Tibial nerve (tissue), 4 donors: ENCODE measurements at regions not wholly inside any gene's neighbourhood (a gene's known extent, or its start where the extent isn't known, plus 50 kb on each side); places are given as distances from the start of the nearest gene placed in this dataset.

Source experiments
- DNase-seq, 2 donors: peaks; one replicate each; pipeline ENCODE4 v3.0.0-alpha.2; 2019; ENCODE audit warnings: low spot score in 2 of 2
- H3K27ac ChIP-seq, 4 donors: fragments of 200-600 bp; sonication (generic) in 3 of 4; one replicate each; pipeline ENCODE4 v1.5.1; 2017 to 2019; ENCODE audit warnings: mild to moderate bottlenecking in 1 of 4
- H3K27me3 ChIP-seq, 2 donors: fragments of 200-600 bp; sonication (generic) in 1 of 2; one replicate each; pipeline versions ENCODE4 v1.5.1 to v1.6.0; 2017 to 2019
- H3K36me3 ChIP-seq, 3 donors: fragments of 200-600 bp; sonication (generic); one replicate each; pipeline ENCODE4 v1.5.1; 2018 to 2019
- H3K4me1 ChIP-seq, 4 donors: fragments of 200-600 bp; sonication (generic) in 3 of 4; one replicate each; pipeline ENCODE4 v1.5.1; 2017 to 2019
- H3K4me3 ChIP-seq, 4 donors: fragments of 200-600 bp; sonication (generic) in 3 of 4; one replicate each; pipeline ENCODE4 v1.5.1; 2017 to 2019; ENCODE audit warnings: mild to moderate bottlenecking in 1 of 4, moderate library complexity in 1 of 4
- H3K9me3 ChIP-seq, 4 donors: fragments of 200-600 bp; sonication (generic) in 3 of 4; one replicate each; pipeline ENCODE4 v1.5.1; 2017 to 2019
- EP300 ChIP-seq, 2 donors: sonication (generic); formaldehyde crosslinking; IDR thresholded peaks; one replicate each; pipeline ENCODE4 v1.6.1; 2017; ENCODE audit warnings: antibody characterized with exemption in 2 of 2, mild to moderate bottlenecking in 1 of 2
- POLR2A ChIP-seq, 2 donors: fragments of 450-650 bp; IDR thresholded peaks; one replicate each; pipeline ENCODE4 v1.6.1; 2017; ENCODE audit warnings: antibody characterized with exemption in 2 of 2, mild to moderate bottlenecking in 2 of 2, moderate library complexity in 2 of 2
- WGBS, 2 donors: methylation state at CpG; one replicate each; pipeline ENCODE4 v1.1.5; 2018; 5-methylcytosine and 5-hydroxymethylcytosine counted together
- TF ChIP-seq, protein P1 (sequence below), 5 experiments: fragments of 200-600 bp in 3 of 5; fragments of 450-650 bp in 2 of 5; sonication (generic) in 3 of 5; IDR thresholded peaks; one replicate each; pipeline ENCODE4 v1.5.1; 2016 to 2019; ENCODE audit warnings: antibody characterized with exemption in 5 of 5, mild to moderate bottlenecking in 3 of 5, moderate library complexity in 2 of 5

DNA sequence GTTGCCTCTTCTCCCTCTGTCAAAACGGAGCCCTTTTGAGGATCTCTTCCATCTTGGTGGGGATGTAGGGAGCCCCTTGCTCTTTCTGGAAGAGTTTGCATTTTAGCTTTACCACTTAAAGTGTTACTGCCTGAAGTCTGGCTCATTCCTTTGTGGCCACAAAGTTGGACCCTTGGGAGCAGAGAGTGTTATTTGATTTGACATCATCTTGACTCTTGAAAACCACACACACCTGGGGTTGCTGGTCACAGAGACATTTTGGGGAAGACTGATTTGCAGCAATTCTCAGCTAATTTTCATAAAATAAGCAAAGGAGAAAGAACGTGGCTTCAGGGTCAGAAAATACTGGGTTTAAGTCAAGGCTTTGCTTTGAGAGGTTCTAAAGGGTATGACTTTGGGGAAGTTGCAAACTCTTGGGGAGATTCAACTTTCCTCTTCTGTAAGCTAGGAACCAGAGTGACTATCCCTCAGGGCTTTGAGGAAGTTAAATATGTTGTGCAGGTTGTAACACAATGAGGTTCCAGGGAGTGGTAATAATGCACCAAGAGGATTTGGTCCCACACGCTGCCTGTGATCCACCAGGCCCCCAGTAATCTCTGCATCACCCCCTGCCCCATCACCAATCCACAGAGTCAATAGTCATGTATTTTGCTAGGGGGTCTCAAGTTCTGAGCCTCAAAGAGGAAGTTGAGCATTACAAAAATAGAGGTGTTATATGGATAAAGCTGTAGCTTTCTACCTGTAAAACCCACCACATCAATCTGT, 141.6 kb upstream of the SLC24A3 start:
- no peak for TF ChIP-seq POLR2A (IDR thresholded peaks at IDR 0.05)
- no peak for TF ChIP-seq EP300 (IDR thresholded peaks at IDR 0.05)
- TF ChIP-seq, protein P1, sequence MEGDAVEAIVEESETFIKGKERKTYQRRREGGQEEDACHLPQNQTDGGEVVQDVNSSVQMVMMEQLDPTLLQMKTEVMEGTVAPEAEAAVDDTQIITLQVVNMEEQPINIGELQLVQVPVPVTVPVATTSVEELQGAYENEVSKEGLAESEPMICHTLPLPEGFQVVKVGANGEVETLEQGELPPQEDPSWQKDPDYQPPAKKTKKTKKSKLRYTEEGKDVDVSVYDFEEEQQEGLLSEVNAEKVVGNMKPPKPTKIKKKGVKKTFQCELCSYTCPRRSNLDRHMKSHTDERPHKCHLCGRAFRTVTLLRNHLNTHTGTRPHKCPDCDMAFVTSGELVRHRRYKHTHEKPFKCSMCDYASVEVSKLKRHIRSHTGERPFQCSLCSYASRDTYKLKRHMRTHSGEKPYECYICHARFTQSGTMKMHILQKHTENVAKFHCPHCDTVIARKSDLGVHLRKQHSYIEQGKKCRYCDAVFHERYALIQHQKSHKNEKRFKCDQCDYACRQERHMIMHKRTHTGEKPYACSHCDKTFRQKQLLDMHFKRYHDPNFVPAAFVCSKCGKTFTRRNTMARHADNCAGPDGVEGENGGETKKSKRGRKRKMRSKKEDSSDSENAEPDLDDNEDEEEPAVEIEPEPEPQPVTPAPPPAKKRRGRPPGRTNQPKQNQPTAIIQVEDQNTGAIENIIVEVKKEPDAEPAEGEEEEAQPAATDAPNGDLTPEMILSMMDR (IDR thresholded peaks at IDR 0.05) = no peak
- H3K9me3 ChIP-seq = peaks cover 0 to 10% (median 0%) of the 10 kb centered on the region in 4 donors
- no peaks in the 10 kb centered on the region for H3K27me3 ChIP-seq
- no peaks in the 10 kb centered on the region for H3K4me1 ChIP-seq
- no peaks in the 10 kb centered on the region for H3K36me3 ChIP-seq
- H3K27ac ChIP-seq = no peak overlapping the region
- DNase-seq = no peak
- no peak overlapping the region for H3K4me3 ChIP-seq
- 72 to 73% methylated on average over 3 of the region's 3 CpGs for WGBS, 2 donors

DNA sequence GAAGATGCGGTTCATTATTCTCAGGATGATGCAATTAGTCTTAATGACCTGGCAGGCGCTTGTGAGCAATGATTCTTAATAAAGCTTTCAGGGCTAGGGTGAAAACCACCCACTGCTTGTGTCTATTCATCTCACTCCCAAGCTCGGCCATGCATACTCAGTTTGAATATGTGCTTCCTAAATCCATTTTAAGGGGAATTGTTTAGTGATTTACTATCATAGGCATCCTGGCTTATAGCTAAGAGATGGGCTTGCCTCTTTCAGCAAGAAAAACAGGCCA, 141.1 kb upstream of the SLC24A3 start:
- no peaks in the 10 kb centered on the region for H3K36me3 ChIP-seq
- no peaks in the 10 kb centered on the region for H3K27me3 ChIP-seq
- WGBS, 2 donors = 69 to 74% methylated on average over 3 of the region's 3 CpGs
- H3K27ac ChIP-seq = no peak overlapping the region
- no peak for TF ChIP-seq EP300 (IDR thresholded peaks at IDR 0.05)
- TF ChIP-seq, protein P1 (IDR thresholded peaks at IDR 0.05) = no peak
- TF ChIP-seq POLR2A (IDR thresholded peaks at IDR 0.05) = no peak
- no peak for DNase-seq
- H3K4me1 ChIP-seq = no peaks in the 10 kb centered on the region
- peaks cover 0 to 7% (median 0%) of the 10 kb centered on the region in 4 donors for H3K9me3 ChIP-seq
- no peak overlapping the region for H3K4me3 ChIP-seq

DNA sequence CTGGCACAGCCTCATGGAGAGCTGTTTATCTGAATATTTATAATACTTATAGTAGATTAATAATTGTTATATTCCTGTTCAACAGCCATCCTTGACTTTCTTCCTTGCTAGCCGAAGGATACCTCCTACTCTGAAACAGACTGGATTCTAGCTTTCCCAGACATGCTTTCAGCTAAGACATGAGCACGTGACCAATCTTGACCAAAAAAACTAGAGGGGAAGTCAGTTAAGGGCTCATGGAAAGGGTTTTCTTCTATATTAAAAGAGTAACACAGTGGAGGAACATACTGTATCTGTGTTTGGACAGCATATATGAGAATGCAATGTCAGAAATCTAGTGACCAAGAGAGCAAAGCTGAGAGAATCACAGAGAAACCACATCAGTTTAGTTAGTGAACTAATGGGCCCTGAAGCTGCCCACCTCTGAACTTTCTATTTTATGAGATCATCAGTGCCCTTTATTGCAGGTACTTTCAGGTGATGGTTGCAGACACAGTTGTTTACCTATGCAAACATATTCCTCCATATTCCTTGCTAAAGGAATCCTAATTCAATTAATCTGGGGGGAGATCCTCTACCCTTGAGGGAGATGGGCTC, 140.4 kb upstream of the SLC24A3 start:
- 68 to 79% methylated on average over 2 of the region's 2 CpGs for WGBS, 2 donors
- Histone ChIP-seq H3K9me3 (peaks cover 0 to 3% (median 0%) of the 10 kb centered on the region in 4 donors), H3K4me3 (no peak overlapping the region), H3K4me1 (no peaks in the 10 kb centered on the region), H3K27me3 (no peaks in the 10 kb centered on the region), H3K27ac (no peak overlapping the region), H3K36me3 (no peaks in the 10 kb centered on the region)
- TF ChIP-seq, protein P1 (IDR thresholded peaks at IDR 0.05) = no peak
- TF ChIP-seq POLR2A (IDR thresholded peaks at IDR 0.05) (no peak), EP300 (IDR thresholded peaks at IDR 0.05) (no peak)
- DNase-seq = no peak

DNA sequence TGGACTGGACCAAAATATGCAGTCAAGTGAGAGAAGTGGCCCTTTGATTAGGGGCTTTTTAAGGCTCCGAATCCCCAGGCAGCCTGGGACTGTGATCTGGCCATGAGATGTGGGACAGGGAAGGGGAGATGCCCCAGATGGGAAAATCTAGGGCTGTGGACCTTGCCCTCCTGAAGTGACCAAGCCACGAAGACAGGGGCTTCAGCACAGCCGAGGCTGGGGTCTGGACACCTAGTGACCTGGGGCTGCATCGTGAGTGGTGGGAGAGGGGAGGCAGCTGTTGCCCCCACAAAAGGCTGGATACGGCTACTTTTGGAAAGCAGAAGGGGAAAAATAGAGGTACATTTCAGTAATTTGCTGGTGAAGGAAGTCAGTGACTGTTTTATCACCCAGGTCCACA, 139.5 kb upstream of the SLC24A3 start:
- TF ChIP-seq EP300 (IDR thresholded peaks at IDR 0.05) (no peak), POLR2A (IDR thresholded peaks at IDR 0.05) (no peak)
- TF ChIP-seq, protein P1 (IDR thresholded peaks at IDR 0.05) = no peak
- Histone ChIP-seq H3K4me1 (no peaks in the 10 kb centered on the region), H3K36me3 (no peaks in the 10 kb centered on the region), H3K9me3 (no peaks in the 10 kb centered on the region), H3K27ac (no peak overlapping the region), H3K27me3 (no peaks in the 10 kb centered on the region), H3K4me3 (no peak overlapping the region)
- no peak for DNase-seq
- WGBS, 2 donors = 74 to 85% methylated on average over 5 of the region's 5 CpGs

DNA sequence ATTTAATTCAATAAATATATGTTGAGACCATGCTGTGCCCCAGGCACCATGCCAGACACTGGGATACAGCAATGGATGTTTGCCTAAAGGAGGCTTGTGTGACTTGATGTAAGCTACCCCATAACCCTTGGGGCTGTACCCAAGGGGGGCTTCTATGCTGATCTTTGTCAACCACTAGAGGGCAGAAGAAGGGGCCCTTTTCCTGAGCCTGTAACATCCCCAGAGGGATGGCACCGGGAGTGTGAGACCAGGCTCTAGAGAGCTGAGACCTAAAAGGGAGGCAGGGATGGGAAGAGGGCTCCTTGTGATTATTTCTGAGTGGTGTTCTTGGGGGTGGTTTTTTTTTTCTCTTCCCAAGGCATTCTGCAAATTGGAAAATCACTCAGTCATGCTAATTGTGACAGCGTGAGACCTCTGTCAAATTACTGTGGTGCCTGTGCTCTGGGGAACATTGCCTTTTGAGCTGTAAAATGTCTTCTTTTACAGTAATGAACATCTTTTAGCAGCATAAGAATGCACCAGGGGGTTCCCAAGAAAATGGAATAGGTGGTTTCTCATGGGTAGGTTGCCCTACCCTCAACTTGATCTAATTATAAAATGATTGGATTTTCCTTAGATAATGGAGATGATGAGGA, 138.7 kb upstream of the SLC24A3 start:
- no peaks in the 10 kb centered on the region for H3K4me1 ChIP-seq
- no peaks in the 10 kb centered on the region for H3K36me3 ChIP-seq
- no peaks in the 10 kb centered on the region for H3K27me3 ChIP-seq
- no peaks in the 10 kb centered on the region for H3K9me3 ChIP-seq
- WGBS, 2 donors = 43 to 65% methylated on average over 2 of the region's 2 CpGs
- H3K4me3 ChIP-seq = no peak overlapping the region
- no peak overlapping the region for H3K27ac ChIP-seq
- DNase-seq = no peak
- TF ChIP-seq, protein P1 (IDR thresholded peaks at IDR 0.05) = no peak
- no peak for TF ChIP-seq POLR2A (IDR thresholded peaks at IDR 0.05)
- no peak for TF ChIP-seq EP300 (IDR thresholded peaks at IDR 0.05)
